ENCODE measurements at regions not wholly inside any gene's neighbourhood (a gene's known extent, or its start where the extent isn't known, plus 50 kb on each side); places are given as distances from the start of the nearest gene placed in this dataset.
"Not testable (repeated sequence)": the region's sequence is repeated elsewhere in the genome, so short reads cannot be mapped to it uniquely, and the experiment has no call there.

DNA sequence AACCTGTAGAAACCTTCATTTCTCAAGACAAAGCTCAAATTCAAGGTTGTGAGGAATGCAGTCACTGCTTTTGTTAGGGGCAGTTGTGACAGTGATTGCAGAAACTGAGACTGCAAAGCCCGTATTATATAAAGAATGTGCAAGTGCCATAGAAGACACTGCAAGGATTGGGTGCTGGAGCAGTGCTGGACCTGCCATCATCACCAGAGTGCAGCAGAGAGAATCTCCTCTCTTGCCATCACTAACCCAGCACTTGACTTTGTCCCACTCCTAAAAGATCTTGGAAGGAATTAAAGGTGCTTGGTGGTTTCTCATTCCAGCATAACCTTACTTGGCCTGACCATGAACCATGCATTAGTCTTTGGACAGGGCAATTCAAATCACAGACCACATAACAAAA, 81.1 kb upstream of the VKORC1L1 start:
- not testable (repeated sequence) for H3K9me3 ChIP-seq (ENCODE audit: low read depth, low read length); H3K4me1 ChIP-seq (ENCODE audit: insufficient read depth, low read length); H3K27me3 ChIP-seq (ENCODE audit: insufficient read depth, low read length); H3K4me3 ChIP-seq (ENCODE audit: low read length)

DNA sequence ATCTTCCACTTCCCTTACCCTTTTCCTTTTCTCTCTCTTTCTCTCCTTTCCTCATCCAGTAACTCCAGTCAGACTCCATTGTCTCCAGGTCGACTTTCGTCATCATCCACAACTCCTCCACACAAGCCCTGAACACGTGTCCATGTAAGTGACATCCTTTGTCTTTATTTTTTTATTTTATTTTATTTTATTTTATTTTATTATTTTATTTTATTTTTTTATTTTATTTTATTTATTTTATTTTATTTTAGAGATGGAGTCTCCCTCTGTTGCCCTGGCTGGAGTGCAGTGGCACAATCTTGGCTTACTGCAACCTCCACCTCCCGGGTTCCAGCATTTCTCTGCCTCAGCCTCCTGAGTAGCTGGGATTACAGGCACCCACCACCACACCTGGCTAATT, 80.1 kb upstream of the VKORC1L1 start:
- not testable (repeated sequence) for H3K9me3 ChIP-seq (ENCODE audit: low read depth, low read length); H3K27me3 ChIP-seq (ENCODE audit: insufficient read depth, low read length); H3K4me1 ChIP-seq (ENCODE audit: insufficient read depth, low read length); H3K4me3 ChIP-seq (ENCODE audit: low read length)

DNA sequence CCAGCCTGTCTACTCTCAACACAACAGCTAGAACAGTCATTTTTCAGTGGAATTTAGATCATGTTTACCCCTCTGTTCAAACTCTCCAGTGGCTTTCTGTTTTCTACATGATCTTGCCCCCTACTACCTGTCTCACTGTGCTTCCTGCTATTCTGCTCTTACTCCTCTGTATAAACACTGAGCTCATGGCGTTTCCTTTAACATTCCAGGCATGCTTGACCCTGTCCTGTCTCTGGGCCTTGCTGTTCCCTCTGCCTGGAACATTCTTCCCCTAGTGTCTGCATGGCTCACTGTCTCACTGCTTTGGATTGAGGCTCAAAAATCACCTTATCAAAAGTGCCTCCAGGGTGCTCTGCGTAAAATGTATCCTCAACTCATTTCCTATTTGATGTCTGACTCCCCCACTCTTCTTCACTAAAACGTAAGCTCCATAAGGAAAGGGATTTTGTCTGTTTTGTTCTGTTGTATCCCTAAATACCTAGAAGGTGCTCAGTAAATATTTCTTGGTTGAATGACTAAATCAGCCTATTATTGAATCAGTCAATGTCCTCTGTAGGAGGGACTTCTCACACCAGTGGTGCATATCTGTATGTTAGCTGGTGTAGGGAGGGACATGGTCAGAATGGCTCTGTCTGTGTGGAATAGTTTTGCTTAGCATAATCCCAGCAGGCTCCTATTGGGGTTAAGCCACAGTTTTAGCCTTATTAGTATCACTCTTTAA, 78.0 kb upstream of the VKORC1L1 start:
- not testable (repeated sequence) for H3K27me3 ChIP-seq (ENCODE audit: insufficient read depth, low read length); H3K9me3 ChIP-seq (ENCODE audit: low read depth, low read length); H3K4me1 ChIP-seq (ENCODE audit: insufficient read depth, low read length); H3K4me3 ChIP-seq (ENCODE audit: low read length)

DNA sequence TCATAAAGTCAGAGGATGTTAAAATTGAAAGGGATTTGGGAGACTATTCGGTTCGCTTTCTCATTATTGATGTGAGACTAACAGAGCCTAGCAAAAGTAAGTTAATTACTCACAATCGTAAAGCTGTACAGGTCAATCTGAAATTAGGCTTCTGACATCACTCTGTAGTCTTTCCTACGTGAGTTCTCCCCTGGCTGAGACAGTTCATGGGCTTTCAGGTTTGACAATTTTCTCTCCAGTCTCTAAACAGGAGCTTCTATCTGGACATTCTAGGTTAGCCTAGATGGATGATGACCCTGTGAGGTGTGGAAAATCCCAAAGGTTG, 77.5 kb upstream of the VKORC1L1 start:
- H3K27me3 ChIP-seq (ENCODE audit: insufficient read depth, low read length); H3K4me1 ChIP-seq (ENCODE audit: insufficient read depth, low read length); H3K4me3 ChIP-seq (ENCODE audit: low read length); H3K9me3 ChIP-seq (ENCODE audit: low read depth, low read length): not testable (repeated sequence)

DNA sequence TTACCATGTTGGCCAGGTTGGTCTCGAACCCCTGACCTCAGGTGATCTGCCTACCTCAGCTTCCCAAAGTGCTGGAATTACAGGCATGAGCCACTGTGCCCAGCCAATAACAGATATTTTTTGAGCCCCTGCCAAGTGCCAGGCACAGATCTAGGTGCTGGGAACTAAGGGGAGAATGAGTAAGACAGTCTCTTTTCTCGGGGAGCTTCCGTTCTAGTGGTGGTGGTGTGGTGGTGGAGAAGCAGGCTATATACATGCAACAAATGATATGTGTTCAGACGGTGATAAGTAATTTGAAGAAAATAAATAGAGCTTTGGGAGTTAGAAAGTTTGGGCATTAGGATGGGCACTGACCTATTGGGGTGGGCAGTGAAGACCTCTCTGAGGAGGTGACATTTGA, 76.7 kb upstream of the VKORC1L1 start:
- Histone ChIP-seq H3K4me1 (ENCODE audit: insufficient read depth, low read length) (no peaks in the 10 kb centered on the region), H3K27me3 (ENCODE audit: insufficient read depth, low read length) (no peaks in the 10 kb centered on the region), H3K4me3 (ENCODE audit: low read length) (no peak overlapping the region), H3K9me3 (ENCODE audit: low read depth, low read length) (no peaks in the 10 kb centered on the region)

DNA sequence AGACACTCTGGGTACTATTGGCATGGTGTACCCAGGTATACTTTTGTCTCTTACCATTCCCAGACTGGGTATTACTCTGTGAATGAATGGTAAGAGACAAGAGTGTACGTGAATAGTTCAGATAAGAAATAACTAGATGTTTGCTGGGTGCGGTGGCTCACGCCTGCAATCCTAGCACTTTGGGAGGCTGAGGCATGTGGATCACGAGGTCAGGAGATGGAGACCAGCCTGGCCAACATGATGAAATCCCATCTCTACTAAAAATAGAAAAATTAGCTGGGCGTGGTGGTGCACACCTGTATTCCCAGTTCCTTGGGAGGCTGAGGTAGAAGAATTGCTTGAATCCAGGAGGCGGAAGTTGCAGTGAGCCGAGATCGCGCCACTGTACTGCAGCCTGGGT, 75.8 kb upstream of the VKORC1L1 start:
- H3K9me3 ChIP-seq (ENCODE audit: low read depth, low read length); H3K4me3 ChIP-seq (ENCODE audit: low read length); H3K27me3 ChIP-seq (ENCODE audit: insufficient read depth, low read length); H3K4me1 ChIP-seq (ENCODE audit: insufficient read depth, low read length): not testable (repeated sequence)

DNA sequence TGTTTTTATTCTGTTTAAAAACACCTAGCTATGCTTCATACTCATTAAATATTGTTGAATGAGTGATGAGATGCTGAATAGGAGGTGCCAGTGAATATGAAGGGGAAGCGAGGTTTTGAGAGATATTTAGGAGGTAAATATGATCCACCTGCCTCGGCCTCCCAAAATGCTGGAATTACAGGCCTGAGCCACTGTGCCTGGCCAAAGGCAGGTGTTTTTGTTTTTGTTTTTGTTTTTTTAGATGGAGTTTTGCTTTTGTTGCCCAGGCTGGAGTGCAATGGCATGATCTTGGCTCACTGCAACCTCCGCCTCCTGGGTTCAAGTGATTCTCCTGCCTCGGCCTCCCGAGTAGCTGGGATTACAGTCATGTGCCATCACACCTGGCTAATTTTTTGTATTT, 75.3 kb upstream of the VKORC1L1 start:
- H3K27me3 ChIP-seq (ENCODE audit: insufficient read depth, low read length); H3K4me1 ChIP-seq (ENCODE audit: insufficient read depth, low read length); H3K4me3 ChIP-seq (ENCODE audit: low read length); H3K9me3 ChIP-seq (ENCODE audit: low read depth, low read length): not testable (repeated sequence)

DNA sequence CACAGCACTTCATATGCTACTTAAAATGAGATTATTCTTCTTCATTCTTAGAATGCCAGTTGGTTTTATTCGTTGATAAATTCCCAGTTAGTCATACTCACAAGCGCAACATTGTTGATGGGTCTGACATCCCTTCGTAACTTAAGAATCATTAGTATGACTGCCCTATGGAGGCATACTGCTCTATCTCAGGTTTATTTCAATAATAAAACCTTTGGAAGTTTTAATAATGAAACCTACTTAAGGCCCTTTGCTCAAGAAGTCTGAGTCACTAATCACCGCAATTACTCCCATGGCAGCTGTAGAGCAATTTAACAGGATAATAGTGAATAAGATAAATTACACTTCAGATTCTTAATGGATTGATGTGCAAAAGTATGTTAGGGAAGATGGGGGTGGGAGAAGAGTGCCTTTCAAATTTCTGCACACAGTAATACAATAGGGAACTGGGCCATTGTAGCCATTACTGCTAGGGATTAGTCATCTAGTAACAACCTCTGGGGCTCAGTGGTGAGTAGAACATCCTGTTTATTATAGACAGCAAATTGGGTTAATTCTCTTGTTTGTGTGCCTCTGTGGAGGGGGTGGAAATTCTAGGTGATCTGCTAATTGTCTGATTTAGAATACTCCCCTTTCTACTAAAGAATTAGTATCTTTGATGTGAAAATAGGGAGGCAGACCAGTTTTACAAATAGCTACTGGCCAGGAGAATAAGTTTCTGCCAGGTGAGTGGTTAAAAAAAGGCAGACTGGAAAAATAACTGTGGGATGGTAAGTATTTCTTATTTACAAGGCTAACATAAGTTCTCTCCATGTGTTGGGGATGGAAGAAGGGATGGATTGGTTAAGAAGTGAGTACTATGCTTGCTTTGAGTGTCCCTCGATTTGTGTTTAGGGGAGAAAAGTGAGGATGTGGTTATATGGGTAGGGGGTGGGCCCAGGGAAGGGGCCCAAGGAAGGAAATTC, 74.5 kb upstream of the VKORC1L1 start:
- Histone ChIP-seq H3K4me1 (ENCODE audit: insufficient read depth, low read length) (no peaks in the 10 kb centered on the region), H3K27me3 (ENCODE audit: insufficient read depth, low read length) (no peaks in the 10 kb centered on the region), H3K4me3 (ENCODE audit: low read length) (no peak overlapping the region), H3K9me3 (ENCODE audit: low read depth, low read length) (no peaks in the 10 kb centered on the region)

DNA sequence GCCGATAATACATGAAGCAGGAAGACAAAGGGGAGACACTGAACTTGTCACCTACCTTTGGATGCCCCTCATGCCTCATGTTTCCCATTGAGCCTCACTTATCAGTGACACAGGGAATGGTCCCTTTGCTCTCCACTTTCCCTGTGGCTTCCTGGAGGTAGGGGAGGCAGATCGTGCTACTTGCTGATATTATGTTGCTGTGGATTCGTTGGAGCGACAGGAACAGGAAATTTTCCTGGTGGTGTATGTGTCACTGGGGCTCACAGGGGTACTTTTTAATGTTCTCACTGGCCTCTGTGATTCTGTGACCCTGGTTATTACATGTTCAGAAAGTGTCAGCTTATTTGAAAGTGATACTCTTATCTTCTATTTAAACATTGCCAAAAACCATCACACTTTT, 72.7 kb upstream of the VKORC1L1 start:
- H3K4me3 ChIP-seq (ENCODE audit: low read length); H3K4me1 ChIP-seq (ENCODE audit: insufficient read depth, low read length); H3K27me3 ChIP-seq (ENCODE audit: insufficient read depth, low read length); H3K9me3 ChIP-seq (ENCODE audit: low read depth, low read length): not testable (repeated sequence)

DNA sequence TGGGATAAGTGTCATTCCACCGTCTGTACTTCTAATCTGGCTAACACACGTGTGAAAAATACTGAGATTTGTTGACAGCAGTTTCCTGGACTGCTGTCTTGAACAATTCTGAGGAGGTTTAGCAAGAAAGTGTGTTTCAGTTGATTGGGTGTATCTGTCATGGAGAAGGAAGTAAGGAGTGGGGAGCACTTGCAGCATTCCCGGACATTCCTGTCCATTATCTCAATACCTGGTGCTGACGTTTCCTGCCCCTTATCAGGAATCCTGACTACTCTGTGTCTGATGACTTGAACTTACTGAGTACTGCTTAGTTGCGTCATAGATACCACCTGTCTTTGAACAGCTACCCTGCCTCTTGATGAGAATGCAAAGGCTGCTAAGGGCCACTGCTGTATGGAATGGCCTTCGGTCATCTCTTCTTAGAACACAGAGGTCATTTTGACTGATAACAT, 72.0 kb upstream of the VKORC1L1 start:
- Histone ChIP-seq H3K4me1 (ENCODE audit: insufficient read depth, low read length) (no peaks in the 10 kb centered on the region), H3K4me3 (ENCODE audit: low read length) (no peak overlapping the region), H3K27me3 (ENCODE audit: insufficient read depth, low read length) (no peaks in the 10 kb centered on the region), H3K9me3 (ENCODE audit: low read depth, low read length) (no peaks in the 10 kb centered on the region)

DNA sequence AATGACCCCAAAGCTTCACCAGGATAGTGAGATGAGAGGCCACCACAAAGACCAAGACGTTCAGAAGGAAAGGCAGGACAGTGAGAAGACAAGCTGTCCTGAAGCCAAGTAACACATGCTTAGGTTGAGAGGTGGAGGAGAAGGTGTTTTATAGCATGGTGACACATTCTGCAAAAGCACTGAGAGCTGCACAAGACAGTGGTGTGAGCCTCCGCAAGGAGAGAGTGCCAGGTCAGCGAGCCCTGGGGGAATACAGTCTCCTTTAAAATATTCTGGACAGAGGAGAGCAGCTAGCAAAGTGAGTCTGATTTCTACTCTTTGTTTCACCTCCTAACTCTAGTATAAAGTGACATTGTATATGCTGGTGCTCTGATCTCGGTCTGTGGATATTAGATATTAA, 68.0 kb upstream of the VKORC1L1 start:
- Histone ChIP-seq H3K9me3 (ENCODE audit: low read depth, low read length) (no peaks in the 10 kb centered on the region), H3K4me3 (ENCODE audit: low read length) (no peak overlapping the region), H3K27me3 (ENCODE audit: insufficient read depth, low read length) (no peaks in the 10 kb centered on the region), H3K4me1 (ENCODE audit: insufficient read depth, low read length) (no peaks in the 10 kb centered on the region)

DNA sequence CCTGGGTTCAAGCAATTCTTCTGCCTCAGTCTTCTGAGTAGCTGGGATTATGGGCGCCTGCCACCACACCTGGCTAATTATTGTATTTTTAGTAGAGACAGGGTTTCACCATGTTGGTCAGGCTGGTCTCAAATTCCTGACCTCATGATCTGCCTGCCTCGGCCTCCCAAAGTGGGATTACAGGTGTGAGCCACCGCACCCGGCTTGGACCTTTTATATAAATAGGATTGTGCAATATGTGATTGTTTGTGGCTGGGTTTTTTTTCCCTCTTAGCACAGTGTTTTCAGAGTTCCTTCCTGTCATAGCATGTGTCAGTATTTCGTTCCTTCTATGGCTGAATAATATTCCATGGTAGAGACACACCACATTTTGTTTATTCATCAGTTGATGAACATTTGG, 65.8 kb upstream of the VKORC1L1 start:
- not testable (repeated sequence) for H3K4me1 ChIP-seq (ENCODE audit: insufficient read depth, low read length); H3K9me3 ChIP-seq (ENCODE audit: low read depth, low read length); H3K27me3 ChIP-seq (ENCODE audit: insufficient read depth, low read length); H3K4me3 ChIP-seq (ENCODE audit: low read length)

DNA sequence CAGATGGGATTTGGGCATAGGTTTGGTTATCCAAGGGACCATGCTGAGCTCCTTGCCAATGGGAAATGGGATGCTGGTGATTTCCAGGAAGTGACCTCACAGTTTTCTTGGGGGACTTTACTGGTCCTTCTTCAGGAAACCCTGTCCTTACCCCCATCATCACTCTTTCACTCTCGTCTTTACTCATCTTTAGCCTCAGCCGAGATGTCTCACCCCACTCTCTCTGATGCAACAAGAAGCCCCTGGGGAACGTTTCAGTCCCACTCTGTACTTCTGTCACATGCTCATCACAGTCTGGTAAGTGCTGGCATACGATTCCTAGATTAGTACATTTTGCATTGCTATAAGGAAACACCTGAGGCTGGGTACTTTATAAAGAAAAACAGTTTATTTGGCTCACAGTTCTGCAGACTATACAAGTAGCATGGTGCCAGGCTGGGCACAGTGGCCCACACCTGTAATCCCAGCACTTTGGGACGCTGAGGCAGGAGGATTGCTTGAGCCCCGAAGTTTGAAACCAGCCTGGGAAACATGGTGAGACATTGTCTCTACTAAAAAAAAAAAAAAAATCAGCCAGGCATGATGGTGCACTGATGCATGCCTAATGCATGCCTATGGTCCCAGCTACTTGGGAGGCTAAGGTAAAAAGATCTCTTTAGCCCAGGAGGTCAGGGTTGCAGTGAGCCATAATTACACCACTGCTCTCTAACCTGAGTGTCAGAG, 63.5 kb upstream of the VKORC1L1 start:
- no peaks in the 10 kb centered on the region for H3K4me1 ChIP-seq (ENCODE audit: insufficient read depth, low read length)
- H3K27me3 ChIP-seq (ENCODE audit: insufficient read depth, low read length), result no peaks in the 10 kb centered on the region
- no peak overlapping the region for H3K4me3 ChIP-seq (ENCODE audit: low read length)
- no peaks in the 10 kb centered on the region for H3K9me3 ChIP-seq (ENCODE audit: low read depth, low read length)

DNA sequence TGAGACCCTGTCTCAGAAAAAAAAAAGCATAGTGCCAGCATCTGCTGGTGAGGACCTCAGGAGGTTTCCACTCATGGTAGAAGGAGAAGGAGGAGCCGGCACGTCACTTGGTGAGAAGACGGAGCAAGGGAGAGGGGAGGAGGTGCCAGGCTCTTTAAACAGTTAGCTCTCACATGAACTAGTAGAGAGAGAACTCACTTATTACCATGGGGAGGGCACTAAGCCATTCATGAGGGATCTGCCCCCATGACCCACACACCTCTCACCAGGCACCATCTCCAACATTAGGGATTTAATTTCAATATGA, 62.9 kb upstream of the VKORC1L1 start:
- Histone ChIP-seq H3K4me1 (ENCODE audit: insufficient read depth, low read length) (no peaks in the 10 kb centered on the region), H3K27me3 (ENCODE audit: insufficient read depth, low read length) (no peaks in the 10 kb centered on the region), H3K9me3 (ENCODE audit: low read depth, low read length) (no peaks in the 10 kb centered on the region)

DNA sequence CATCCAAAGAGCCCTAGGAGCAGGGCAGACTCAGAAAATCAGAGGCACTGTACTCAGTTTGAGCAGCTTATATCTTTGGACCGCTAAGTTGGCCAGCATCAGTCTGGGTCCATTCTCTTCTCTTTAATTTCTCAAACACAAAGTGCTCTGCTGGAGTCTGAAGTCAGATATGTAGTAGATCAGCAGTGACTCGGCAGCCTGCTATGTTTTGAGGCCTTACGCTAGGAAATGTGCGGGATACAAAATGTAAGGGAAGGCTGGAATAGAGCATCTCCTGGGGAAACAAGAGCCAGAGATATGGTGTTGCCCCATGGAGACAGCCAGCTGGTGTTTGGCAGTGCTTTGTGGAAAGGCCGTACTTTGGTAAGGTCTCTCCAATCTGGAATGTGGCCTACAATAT, 60.6 kb upstream of the VKORC1L1 start:
- Histone ChIP-seq H3K4me3 (ENCODE audit: low read length) (no peak overlapping the region), H3K27me3 (ENCODE audit: insufficient read depth, low read length) (no peaks in the 10 kb centered on the region), H3K9me3 (ENCODE audit: low read depth, low read length) (no peaks in the 10 kb centered on the region), H3K4me1 (ENCODE audit: insufficient read depth, low read length) (no peaks in the 10 kb centered on the region)

More for the DNA sequence above, 62.9 kb upstream of the VKORC1L1 start:
- no peak overlapping the region for H3K4me3 ChIP-seq (ENCODE audit: low read length)
